ENCODE measurements at regions not wholly inside any gene's neighbourhood (a gene's known extent, or its start where the extent isn't known, plus 50 kb on each side); places are given as distances from the start of the nearest gene placed in this dataset.

DNA sequence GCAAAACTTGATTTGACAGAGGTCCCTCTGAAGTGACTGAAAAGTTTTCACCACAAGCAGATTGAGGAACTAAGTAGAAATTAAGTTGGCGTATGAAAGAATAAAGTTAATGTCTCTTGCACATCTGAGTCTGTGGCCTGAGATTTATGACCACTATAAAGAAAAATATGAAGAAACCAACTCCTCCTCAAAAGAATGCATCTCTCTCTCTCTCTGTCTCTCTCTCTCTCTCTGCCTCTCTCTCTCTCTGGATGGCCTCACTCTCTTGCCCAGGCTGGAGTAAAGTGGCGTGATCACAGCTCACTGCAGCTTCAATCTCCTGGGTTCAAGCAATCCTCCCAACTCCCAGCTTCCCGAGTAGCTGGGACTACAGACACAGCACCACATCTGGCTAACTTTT lies 55.2 kb downstream of the RPL22L1 start:
- CTCF ChIA-PET (ENCODE audit: partially characterized antibody) = interaction anchor here (0.6 to 7.8 kb wide), 11 partner anchors 9 to 400 kb away, joined by 3 to 273 read pairs (median 4); partner anchors contain the start of gene CLDN11
- WGBS, 2 experiments (ENCODE audit: extremely low coverage in 1 of 2, insufficient coverage in 1 of 2, insufficient read length in 1 of 2, insufficient replicate concordance in 2 of 2, low coverage in 1 of 2, low lambda C conversion rate in 2 of 2, missing lambda C conversion rate in 1 of 2) = 85% methylated on average over 3 of the region's 3 CpGs; no CpG with 5 or more reads in 1 of the 2 experiments
- TF ChIP-seq TAF7 (optimal IDR thresholded peaks at IDR 0.05; ENCODE audit: borderline replicate concordance, low read depth, low read length) (no peak), CREB1 (IDR thresholded peaks at IDR 0.05) (no peak), CHD2 (IDR thresholded peaks at IDR 0.05; ENCODE audit: low read length) (no peak), JUN (IDR thresholded peaks at IDR 0.05; ENCODE audit: low read depth, low read length) (no peak), PHF8 (conservative IDR thresholded peaks at IDR 0.05; ENCODE audit: low read depth, low read length) (no peak), CHD1 (IDR thresholded peaks at IDR 0.05; ENCODE audit: low read depth, low read length) (no peak), HDAC2 (IDR thresholded peaks at IDR 0.05; ENCODE audit: borderline replicate concordance in 1 of 2, low read depth in 2 of 2, low read length in 2 of 2) (no peak), GABPA (IDR thresholded peaks at IDR 0.05; ENCODE audit: borderline replicate concordance, insufficient read depth, low read length) (no peak), CEBPB (IDR thresholded peaks at IDR 0.05; ENCODE audit: low read depth, low read length) (no peak), RXRA (IDR thresholded peaks at IDR 0.05; ENCODE audit: insufficient read depth, low read depth, low read length) (no peak)
- TF ChIP-seq, protein P1, sequence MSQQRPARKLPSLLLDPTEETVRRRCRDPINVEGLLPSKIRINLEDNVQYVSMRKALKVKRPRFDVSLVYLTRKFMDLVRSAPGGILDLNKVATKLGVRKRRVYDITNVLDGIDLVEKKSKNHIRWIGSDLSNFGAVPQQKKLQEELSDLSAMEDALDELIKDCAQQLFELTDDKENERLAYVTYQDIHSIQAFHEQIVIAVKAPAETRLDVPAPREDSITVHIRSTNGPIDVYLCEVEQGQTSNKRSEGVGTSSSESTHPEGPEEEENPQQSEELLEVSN (IDR thresholded peaks at IDR 0.05) = no peak
- TF ChIP-seq, protein P2, sequence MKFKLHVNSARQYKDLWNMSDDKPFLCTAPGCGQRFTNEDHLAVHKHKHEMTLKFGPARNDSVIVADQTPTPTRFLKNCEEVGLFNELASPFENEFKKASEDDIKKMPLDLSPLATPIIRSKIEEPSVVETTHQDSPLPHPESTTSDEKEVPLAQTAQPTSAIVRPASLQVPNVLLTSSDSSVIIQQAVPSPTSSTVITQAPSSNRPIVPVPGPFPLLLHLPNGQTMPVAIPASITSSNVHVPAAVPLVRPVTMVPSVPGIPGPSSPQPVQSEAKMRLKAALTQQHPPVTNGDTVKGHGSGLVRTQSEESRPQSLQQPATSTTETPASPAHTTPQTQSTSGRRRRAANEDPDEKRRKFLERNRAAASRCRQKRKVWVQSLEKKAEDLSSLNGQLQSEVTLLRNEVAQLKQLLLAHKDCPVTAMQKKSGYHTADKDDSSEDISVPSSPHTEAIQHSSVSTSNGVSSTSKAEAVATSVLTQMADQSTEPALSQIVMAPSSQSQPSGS (IDR thresholded peaks at IDR 0.05; ENCODE audit: low read length) = no peak

More for the DNA sequence above, 55.2 kb downstream of the RPL22L1 start:
- Histone ChIP-seq H2AFZ (ENCODE audit: low read length) (no peak overlapping the region), H3K9me3 (ENCODE audit: insufficient read depth in 2 of 2, low read depth in 1 of 2, low read length in 1 of 2) (no peaks in the 10 kb centered on the region), H3K27ac (ENCODE audit: low read depth, low read length) (no peak overlapping the region), H4K91ac (replicated peaks; ENCODE audit: insufficient read length, low read length) (no peak overlapping the region), H3K9ac (replicated peaks in 1 of 4; ENCODE audit: extremely low read depth in 1 of 4, low read depth in 3 of 4, low read length in 3 of 4) (no peak overlapping the region), H3K18ac (ENCODE audit: extremely low read depth, low read length) (no peak overlapping the region; the same call in 1 of the 2 replicates), H2BK15ac (ENCODE audit: low read length) (no peak overlapping the region), H4K20me1 (replicated peaks in 1 of 2; ENCODE audit: control insufficient read depth in 1 of 2, insufficient read depth in 2 of 2, low read length in 2 of 2) (no peaks in the 10 kb centered on the region), H4K8ac (ENCODE audit: extremely low read depth, insufficient read depth, low read length) (no peak overlapping the region), H2BK120ac (replicated peaks; ENCODE audit: low read depth, low read length) (no peak overlapping the region), H3K56ac (replicated peaks; ENCODE audit: insufficient read length, low read depth, low read length) (no peak overlapping the region), H3K27me3 (replicated peaks in 1 of 4; ENCODE audit: control insufficient read depth in 3 of 4, extremely low read depth in 1 of 4, insufficient read depth in 3 of 4, low read length in 3 of 4) (no peaks in the 10 kb centered on the region), H2BK5ac (ENCODE audit: low read depth, low read length) (0 out of 2 replicates have a peak overlapping the region, but pooled peaks have one; percentile 18), H2BK12ac (ENCODE audit: low read depth, low read length) (no peak overlapping the region), H3K4me1 (replicated peaks in 1 of 4; ENCODE audit: control insufficient read depth in 3 of 4, insufficient read depth in 4 of 4, low read length in 3 of 4) (peaks cover 5 to 22% (median 9%) of the 10 kb centered on the region in 4 experiments), H3K14ac (ENCODE audit: insufficient read length) (no peak overlapping the region), H3K4me3 (ENCODE audit: extremely low read depth in 1 of 4, insufficient read depth in 2 of 4, low read depth in 3 of 4, low read length in 4 of 4) (0 out of 8 replicates have a peak overlapping the region, but pooled peaks of 1 of the 4 experiments have one; percentile 5), H2AK5ac (ENCODE audit: low read depth, low read length) (no peak overlapping the region), H4K5ac (ENCODE audit: insufficient read length, low read depth, low read length) (no peak overlapping the region), H3K79me2 (ENCODE audit: control insufficient read depth in 1 of 2, insufficient read depth in 2 of 2, low read length in 2 of 2) (no peaks in the 10 kb centered on the region), H3K23ac (ENCODE audit: insufficient read length) (no peak overlapping the region), H3K4me2 (ENCODE audit: insufficient read depth in 1 of 2, low read depth in 2 of 2, low read length in 2 of 2) (peak overlapping the region in 1 of 2 experiments; percentile 42; a peak in 1 of 4 replicates), H3K36me3 (ENCODE audit: control insufficient read depth in 2 of 4, insufficient read depth in 4 of 4, low read length in 3 of 4) (no peaks in the 10 kb centered on the region), H2BK20ac (ENCODE audit: low read length) (no peak overlapping the region), H3K4ac (replicated peaks; ENCODE audit: insufficient read length, low read depth, low read length) (no peak overlapping the region), H3K23me2 (ENCODE audit: low read depth, low read length) (no peaks in the 10 kb centered on the region; the same call in 1 of the 2 replicates), H3K79me1 (ENCODE audit: low read depth, low read length) (no peaks in the 10 kb centered on the region)
- POLR2A ChIA-PET (ENCODE audit: partially characterized antibody) = interaction anchor here (0.9 to 1.4 kb wide), 2 partner anchors 51 to 53 kb away, joined by 3 to 6 read pairs; no protein-coding TSS in a partner anchor
- no peak for FAIRE-seq
- no peak for DNase-seq (ENCODE audit: low read depth in 1 of 2, low spot score in 2 of 2)
